IMR-90 (cell line): ENCODE measurements at regions not wholly inside any gene's neighbourhood (a gene's known extent, or its start where the extent isn't known, plus 50 kb on each side); places are given as distances from the start of the nearest gene placed in this dataset.

ENCODE experiments used
- ATAC-seq: fragments of 200-7000 bp; cut with Tn5 transposase; 2 replicates; pipeline ENCODE4 v1.9.1; 2020; ENCODE audit warnings: low read depth, mild to moderate bottlenecking, moderate library complexity
- BruUV-seq: library from RNA; stranded (reverse); fragments of 400-500 nt; replicated peaks from 2 replicates; lab custom pipeline; 2021; lab: Mats Ljungman, UMichigan
- CTCF ChIA-PET: fragments of 300-600 bp; formaldehyde crosslinking; extraction: SDS; loops from one replicate; lab custom pipeline; 2021; ENCODE audit warnings: antibody characterized with exemption; lab: Yijun Ruan, JAX
- POLR2A ChIA-PET: fragments of 300-600 bp; sonication (Branson Sonifier 250); formaldehyde crosslinking; loops from one replicate; lab custom pipeline; 2022; ENCODE audit warnings: antibody characterized with exemption; ENCODE audit not compliant: unreplicated experiment; lab: Charles Lee
- DNase-seq: peaks from one replicate; pipeline ENCODE4 v3.0.0; 2013
- H2AFZ ChIP-seq: replicated peaks from 2 replicates; pipeline ENCODE3; 2013; ENCODE audit warnings: low read length, mild to moderate bottlenecking; ENCODE audit not compliant: poor library complexity
- H2AK5ac ChIP-seq: 2 replicates; pipeline ENCODE4 v1.6.1; 2013; ENCODE audit warnings: low read depth, low read length, inconsistent platforms
- H2AK9ac ChIP-seq: replicated peaks from 2 replicates; pipeline ENCODE3; 2013; ENCODE audit warnings: mild to moderate bottlenecking, low read depth, low read length, moderate library complexity; ENCODE audit not compliant: poor library complexity
- H2BK120ac ChIP-seq: 2 replicates; pipeline ENCODE4 v1.6.1; 2013; ENCODE audit warnings: low read depth, low read length, inconsistent platforms
- H2BK15ac ChIP-seq: 3 replicates; pipeline ENCODE4 v1.6.1; 2013; ENCODE audit warnings: low read depth, low read length, inconsistent platforms
- H2BK20ac ChIP-seq: 2 replicates; pipeline ENCODE4 v1.6.1; 2013; ENCODE audit warnings: low read depth, mild to moderate bottlenecking, inconsistent platforms, low read length, moderate library complexity
- H2BK5ac ChIP-seq: 2 replicates; pipeline ENCODE4 v1.6.1; 2013; ENCODE audit warnings: mild to moderate bottlenecking, low read depth, low read length, inconsistent platforms; ENCODE audit not compliant: poor library complexity, severe bottlenecking
- H3K14ac ChIP-seq: replicated peaks from 2 replicates; pipeline ENCODE4 v1.6.1; 2013; ENCODE audit warnings: low read depth, low read length, inconsistent platforms
- H3K18ac ChIP-seq: 2 replicates; pipeline ENCODE4 v1.6.1; 2013; ENCODE audit warnings: low read depth, low read length, control low read depth
- H3K23ac ChIP-seq: 2 replicates; pipeline ENCODE4 v1.6.1; 2013; ENCODE audit warnings: low read depth, low read length, inconsistent platforms
- H3K27ac ChIP-seq: 2 replicates; pipeline ENCODE4 v1.5.1; 2013; ENCODE audit warnings: mild to moderate bottlenecking, control low read depth, low read length; ENCODE audit not compliant: insufficient read depth
- H3K27me3 ChIP-seq: 2 replicates; pipeline ENCODE4 v1.6.1; 2013; ENCODE audit warnings: low read length; ENCODE audit not compliant: control insufficient read depth, insufficient read depth
- H3K36me3 ChIP-seq: 2 replicates; pipeline ENCODE4 v1.6.1; 2013; ENCODE audit warnings: low read length, mixed read lengths; ENCODE audit not compliant: control insufficient read depth, insufficient read depth
- H3K4ac ChIP-seq: 2 replicates; pipeline ENCODE4 v1.6.1; 2013; ENCODE audit warnings: low read depth, low read length, inconsistent platforms
- H3K4me1 ChIP-seq: 2 replicates; pipeline ENCODE4 v1.6.1; 2013; ENCODE audit warnings: low read length, mixed read lengths; ENCODE audit not compliant: control insufficient read depth, insufficient read depth
- H3K4me2 ChIP-seq: 2 replicates; pipeline ENCODE4 v1.6.1; 2013; ENCODE audit warnings: low read depth, mild to moderate bottlenecking, control low read depth, low read length, moderate library complexity
- H3K4me3 ChIP-seq: 2 replicates; pipeline ENCODE4 v1.5.1; 2013; ENCODE audit warnings: low read depth, mild to moderate bottlenecking, control low read depth, low read length, moderate library complexity; ENCODE audit not compliant: insufficient read depth
- H3K56ac ChIP-seq: 2 replicates; pipeline ENCODE4 v1.6.1; 2013; ENCODE audit warnings: low read length, inconsistent platforms; ENCODE audit not compliant: insufficient read depth; ENCODE audit errors: extremely low read depth
- H3K79me1 ChIP-seq, 2 experiments: 2 replicates each; pipeline ENCODE4 v1.6.1; 2013; ENCODE audit warnings: low read length in 2 of 2, inconsistent platforms in 1 of 2, low read depth in 1 of 2
- H3K9ac ChIP-seq: 2 replicates; pipeline ENCODE4 v1.6.1; 2013; ENCODE audit warnings: low read depth, low read length, control low read depth
- H3K9me1 ChIP-seq: 2 replicates; pipeline ENCODE4 v1.6.1; 2013; ENCODE audit warnings: low read length, inconsistent platforms; ENCODE audit not compliant: insufficient read depth
- H3K9me3 ChIP-seq: 2 replicates; pipeline ENCODE4 v1.6.1; 2013; ENCODE audit warnings: low read length; ENCODE audit not compliant: control insufficient read depth, insufficient read depth
- H4K20me1 ChIP-seq: 2 replicates; pipeline ENCODE4 v1.6.1; 2013; ENCODE audit warnings: low read length, inconsistent platforms; ENCODE audit not compliant: insufficient read depth
- H4K5ac ChIP-seq: 2 replicates; pipeline ENCODE4 v1.6.1; 2013; ENCODE audit warnings: mild to moderate bottlenecking, low read depth, low read length, control low read depth
- H4K8ac ChIP-seq, 2 experiments: 2 replicates each; pipeline ENCODE4 v1.6.1; 2013; ENCODE audit warnings: low read depth in 2 of 2, low read length in 2 of 2, control low read depth in 1 of 2, inconsistent platforms in 1 of 2
- H4K91ac ChIP-seq: 2 replicates; pipeline ENCODE4 v1.6.1; 2013; ENCODE audit warnings: low read depth, low read length, inconsistent platforms; ENCODE audit not compliant: insufficient read depth
- BHLHE40 ChIP-seq: fragments of 150-350 bp; IDR thresholded peaks from 2 replicates; pipeline ENCODE4 v1.6.1; 2016; ENCODE audit warnings: mild to moderate bottlenecking, low read depth, low read length
- FOS ChIP-seq: fragments of 150-350 bp; IDR thresholded peaks from 2 replicates; pipeline ENCODE4 v1.6.1; 2016; ENCODE audit warnings: low read depth, low read length
- MXI1 ChIP-seq: IDR thresholded peaks from 2 replicates; pipeline ENCODE4 v1.6.1; 2012; ENCODE audit warnings: low read depth, mild to moderate bottlenecking, low read length, moderate library complexity, borderline replicate concordance
- NFE2L2 ChIP-seq: fragments of 150-350 bp; IDR thresholded peaks from 2 replicates; pipeline ENCODE4 v1.6.1; 2016; ENCODE audit warnings: low read depth, mild to moderate bottlenecking, low read length
- POLR2A ChIP-seq: IDR thresholded peaks from 2 replicates; pipeline ENCODE4 v1.6.1; 2012; ENCODE audit warnings: mild to moderate bottlenecking, low read depth, low read length
- RAD21 ChIP-seq: IDR thresholded peaks from 2 replicates; pipeline ENCODE4 v1.6.1; 2012; ENCODE audit warnings: low read length, improper control_type of control experiment
- RCOR1 ChIP-seq: IDR thresholded peaks from 2 replicates; pipeline ENCODE4 v1.6.1; 2012; ENCODE audit warnings: mild to moderate bottlenecking, low read length, improper control_type of control experiment; ENCODE audit not compliant: insufficient replicate concordance
- WGBS, 2 experiments: methylation state at CpG; one replicate each; pipeline versions ENCODE4 v1.1.5 to v1.1.7; 2013; ENCODE audit warnings: missing lambda C conversion rate in 2 of 2; ENCODE audit not compliant: insufficient read length in 1 of 2; ENCODE audit errors: extremely low coverage in 2 of 2; 5-methylcytosine and 5-hydroxymethylcytosine counted together
- dilution Hi-C: fragments of 300-500 bp; cut with HindIII; formaldehyde crosslinking; loops from one replicate; pipeline ENCODE4 v1.14.3; 2018; ENCODE audit warnings: low sequenced_read_pairs; ENCODE audit not compliant: unreplicated experiment
- in situ Hi-C: fragments of 300-500 bp; cut with MboI; formaldehyde crosslinking; loops from 3 replicates; pipeline ENCODE4 v1.14.3; 2019; ENCODE audit warnings: low sequenced_read_pairs, inconsistent platforms, mixed read lengths
- intact Hi-C: fragments of 100-400 bp; cut with micrococcal nuclease; formaldehyde crosslinking; loops from 2 replicates; pipeline ENCODE4 v1.10.0; 2022
- TF ChIP-seq, protein P1 (sequence below): fragments of 150-350 bp; IDR thresholded peaks from 2 replicates; pipeline ENCODE4 v1.6.1; 2016; ENCODE audit warnings: low read depth, mild to moderate bottlenecking, low read length, moderate library complexity, borderline replicate concordance

DNA sequence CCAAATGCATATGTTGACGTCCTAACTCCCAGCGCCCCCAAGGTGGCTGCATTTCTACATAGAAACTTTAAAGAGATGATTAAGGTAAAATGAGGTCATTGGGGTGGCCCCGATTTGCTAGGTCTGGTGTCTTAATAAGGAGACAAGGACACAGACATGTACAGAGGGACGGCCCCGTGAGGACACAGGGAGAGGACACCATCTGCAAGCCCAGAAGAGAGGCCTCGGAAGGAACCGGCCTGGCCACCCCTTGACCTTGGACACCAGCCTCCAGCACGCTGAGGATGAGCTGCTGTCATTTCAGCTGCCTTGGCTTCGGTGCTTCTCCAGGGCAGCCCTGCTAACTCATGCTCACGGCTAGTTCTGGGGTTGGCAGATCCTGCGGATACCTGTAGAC, 73.2 kb downstream of the MRPL36 start:
- Histone ChIP-seq H2AK5ac (no peak overlapping the region), H3K4me2 (no peak overlapping the region), H3K9ac (no peak overlapping the region), H3K4me1 (no peaks in the 10 kb centered on the region), H3K56ac (no peak overlapping the region), H3K9me3 (no peaks in the 10 kb centered on the region), H3K27me3 (peaks cover 5% of the 10 kb centered on the region; the same call in 1 of the 2 replicates), H3K18ac (no peak overlapping the region), H2BK5ac (no peak overlapping the region), H2BK15ac (no peak overlapping the region), H4K20me1 (no peaks in the 10 kb centered on the region), H3K4me3 (no peak overlapping the region), H3K36me3 (no peaks in the 10 kb centered on the region), H3K23ac (no peak overlapping the region), H3K9me1 (no peaks in the 10 kb centered on the region), H3K4ac (no peak overlapping the region), H2AFZ (no peak overlapping the region), H3K14ac (no peak overlapping the region), H3K79me1 (no peaks in the 10 kb centered on the region), H2AK9ac (no peak overlapping the region), H4K8ac (no peak overlapping the region), H2BK20ac (no peak overlapping the region), H3K27ac (no peak overlapping the region), H4K91ac (no peak overlapping the region), H4K5ac (no peak overlapping the region), H2BK120ac (no peak overlapping the region)
- ChIA-PET CTCF (no interaction called here), POLR2A (no interaction called here)
- ATAC-seq (no peak), DNase-seq (no peak)
- WGBS, 2 experiments, result no CpG with 5 or more reads among the region's 11 CpGs
- TF ChIP-seq FOS (no peak), RAD21 (no peak), POLR2A (no peak), RCOR1 (no peak), NFE2L2 (no peak), MXI1 (no peak), BHLHE40 (no peak)
- TF ChIP-seq, protein P1, sequence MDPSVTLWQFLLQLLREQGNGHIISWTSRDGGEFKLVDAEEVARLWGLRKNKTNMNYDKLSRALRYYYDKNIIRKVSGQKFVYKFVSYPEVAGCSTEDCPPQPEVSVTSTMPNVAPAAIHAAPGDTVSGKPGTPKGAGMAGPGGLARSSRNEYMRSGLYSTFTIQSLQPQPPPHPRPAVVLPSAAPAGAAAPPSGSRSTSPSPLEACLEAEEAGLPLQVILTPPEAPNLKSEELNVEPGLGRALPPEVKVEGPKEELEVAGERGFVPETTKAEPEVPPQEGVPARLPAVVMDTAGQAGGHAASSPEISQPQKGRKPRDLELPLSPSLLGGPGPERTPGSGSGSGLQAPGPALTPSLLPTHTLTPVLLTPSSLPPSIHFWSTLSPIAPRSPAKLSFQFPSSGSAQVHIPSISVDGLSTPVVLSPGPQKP, result no peak
- BruUV-seq, result no TSS peak
- dilution Hi-C loops (no loop called here), in situ Hi-C loops (no loop called here), intact Hi-C loops (no loop called here)
